Endothelial cell (in vitro differentiated cells): ENCODE measurements at regions not wholly inside any gene's neighbourhood (a gene's known extent, or its start where the extent isn't known, plus 50 kb on each side); places are given as distances from the start of the nearest gene placed in this dataset.
A peak's percentile ranks its signal among the peaks of the same experiment; 100 is the strongest.
"Not testable (repeated sequence)": the region's sequence is repeated elsewhere in the genome, so short reads cannot be mapped to it uniquely, and the experiment has no call there.

ENCODE experiments used
- DNase-seq: peaks from one replicate; pipeline ENCODE4 v3.0.0; 2021; ENCODE audit warnings: low spot score
- H3K27ac Mint-ChIP-seq: one replicate; pipeline ENCODE4 v1.8.0; 2021; ENCODE audit warnings: mixed read lengths, inconsistent platforms; ENCODE audit not compliant: unreplicated experiment
- H3K27me3 Mint-ChIP-seq: one replicate; pipeline ENCODE4 v1.8.0; 2021; ENCODE audit warnings: mild to moderate bottlenecking, moderate library complexity, mixed read lengths, inconsistent platforms; ENCODE audit not compliant: unreplicated experiment
- H3K36me3 Mint-ChIP-seq: one replicate; pipeline ENCODE4 v1.8.0; 2021; ENCODE audit warnings: mild to moderate bottlenecking, low read depth, mixed read lengths, inconsistent platforms; ENCODE audit not compliant: unreplicated experiment
- H3K4me1 Mint-ChIP-seq: one replicate; pipeline ENCODE4 v1.8.0; 2021; ENCODE audit warnings: mild to moderate bottlenecking, mixed read lengths, inconsistent platforms; ENCODE audit not compliant: unreplicated experiment
- H3K4me3 Mint-ChIP-seq: one replicate; pipeline ENCODE4 v1.8.0; 2021; ENCODE audit warnings: mild to moderate bottlenecking, mixed read lengths, inconsistent platforms; ENCODE audit not compliant: unreplicated experiment
- H3K9me3 Mint-ChIP-seq: one replicate; pipeline ENCODE4 v1.8.0; 2021; ENCODE audit warnings: mixed read lengths, inconsistent platforms; ENCODE audit not compliant: unreplicated experiment
- TF ChIP-seq, protein P1 (sequence below): fragments of 200-600 bp; sonication (generic); IDR thresholded peaks from one replicate; pipeline ENCODE4 v1.5.0; 2021; ENCODE audit warnings: antibody characterized with exemption; ENCODE audit not compliant: unreplicated experiment

- H3K9me3 Mint-ChIP-seq, result no peaks in the 10 kb centered on the region
- TF ChIP-seq, protein P1, sequence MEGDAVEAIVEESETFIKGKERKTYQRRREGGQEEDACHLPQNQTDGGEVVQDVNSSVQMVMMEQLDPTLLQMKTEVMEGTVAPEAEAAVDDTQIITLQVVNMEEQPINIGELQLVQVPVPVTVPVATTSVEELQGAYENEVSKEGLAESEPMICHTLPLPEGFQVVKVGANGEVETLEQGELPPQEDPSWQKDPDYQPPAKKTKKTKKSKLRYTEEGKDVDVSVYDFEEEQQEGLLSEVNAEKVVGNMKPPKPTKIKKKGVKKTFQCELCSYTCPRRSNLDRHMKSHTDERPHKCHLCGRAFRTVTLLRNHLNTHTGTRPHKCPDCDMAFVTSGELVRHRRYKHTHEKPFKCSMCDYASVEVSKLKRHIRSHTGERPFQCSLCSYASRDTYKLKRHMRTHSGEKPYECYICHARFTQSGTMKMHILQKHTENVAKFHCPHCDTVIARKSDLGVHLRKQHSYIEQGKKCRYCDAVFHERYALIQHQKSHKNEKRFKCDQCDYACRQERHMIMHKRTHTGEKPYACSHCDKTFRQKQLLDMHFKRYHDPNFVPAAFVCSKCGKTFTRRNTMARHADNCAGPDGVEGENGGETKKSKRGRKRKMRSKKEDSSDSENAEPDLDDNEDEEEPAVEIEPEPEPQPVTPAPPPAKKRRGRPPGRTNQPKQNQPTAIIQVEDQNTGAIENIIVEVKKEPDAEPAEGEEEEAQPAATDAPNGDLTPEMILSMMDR, result no peak
- no peak overlapping the region for H3K4me3 Mint-ChIP-seq
- no peak for DNase-seq
- H3K4me1 Mint-ChIP-seq, result peaks cover 13% of the 10 kb centered on the region
- no peaks in the 10 kb centered on the region for H3K36me3 Mint-ChIP-seq
- H3K27me3 Mint-ChIP-seq, result no peaks in the 10 kb centered on the region
- no peak overlapping the region for H3K27ac Mint-ChIP-seq
Measured at GRCh38 chr12:66823857-66824570, 145.1 kb upstream of the GRIP1 start.

DNA sequence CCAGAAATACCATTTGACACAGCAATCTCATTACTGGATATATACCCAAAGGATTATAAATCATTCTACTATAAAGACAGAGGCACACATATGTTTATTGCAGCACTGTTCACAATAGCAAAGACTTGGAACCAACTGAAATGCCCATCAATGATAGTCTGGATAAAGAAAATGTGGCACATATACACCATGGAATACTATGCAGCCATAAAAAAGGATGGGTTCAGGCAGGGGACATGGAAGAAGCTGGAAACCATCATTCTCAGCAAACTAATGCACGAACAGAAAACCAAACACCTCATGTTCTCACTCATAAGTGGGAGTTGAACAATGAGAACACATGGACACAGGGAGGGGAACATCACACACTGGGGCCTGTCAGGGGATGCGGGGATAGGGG is 147.0 kb upstream of the GRIP1 start:
- not testable (repeated sequence) for H3K9me3 Mint-ChIP-seq, H3K27ac Mint-ChIP-seq, H3K36me3 Mint-ChIP-seq, H3K4me3 Mint-ChIP-seq, H3K27me3 Mint-ChIP-seq, DNase-seq
- H3K4me1 Mint-ChIP-seq, result peaks cover 28% of the 10 kb centered on the region

DNA sequence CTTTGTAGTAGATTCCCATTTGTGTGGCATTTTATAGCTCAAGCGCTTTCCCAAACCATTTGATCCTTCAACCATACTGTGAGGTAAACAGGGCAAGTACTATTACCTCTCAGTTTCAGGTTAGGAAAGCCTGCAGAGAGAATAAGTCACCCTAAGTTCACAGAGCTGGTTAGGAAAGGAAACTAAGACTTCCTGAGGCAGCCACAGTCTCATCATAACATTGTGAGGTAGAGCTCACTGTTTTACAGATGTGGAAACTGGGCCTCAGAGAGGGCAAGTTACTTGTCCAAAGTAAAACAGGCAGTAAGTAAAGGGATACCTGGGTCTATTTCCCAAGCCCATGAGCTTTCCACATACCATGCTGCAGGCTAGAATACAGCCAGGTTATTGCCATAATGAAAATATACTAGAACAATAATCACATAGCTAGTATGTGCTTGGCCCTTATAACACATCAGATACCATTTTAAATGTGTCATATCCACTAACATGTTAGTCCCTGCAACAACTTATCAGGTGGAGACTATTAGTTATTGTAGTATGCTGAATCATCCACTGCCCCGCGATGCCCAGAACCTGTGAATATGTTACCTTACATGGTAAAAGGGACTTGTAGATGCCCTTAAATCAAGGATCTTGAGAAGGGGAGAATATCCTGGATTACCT is 150.9 kb upstream of the GRIP1 start:
- DNase-seq, result no peak
- H3K4me3 Mint-ChIP-seq, result no peak overlapping the region
- H3K4me1 Mint-ChIP-seq, result peaks cover 32% of the 10 kb centered on the region
- H3K27me3 Mint-ChIP-seq, result no peaks in the 10 kb centered on the region
- no peaks in the 10 kb centered on the region for H3K9me3 Mint-ChIP-seq
- TF ChIP-seq, protein P1, result no peak
- H3K27ac Mint-ChIP-seq, result peak overlapping the region; percentile 92
- no peaks in the 10 kb centered on the region for H3K36me3 Mint-ChIP-seq

- H3K4me1 Mint-ChIP-seq, result peaks cover 32% of the 10 kb centered on the region
- no peaks in the 10 kb centered on the region for H3K27me3 Mint-ChIP-seq
- TF ChIP-seq, protein P1, result no peak
Measured at GRCh38 chr12:66831495-66831894, 152.6 kb upstream of the GRIP1 start.

DNA sequence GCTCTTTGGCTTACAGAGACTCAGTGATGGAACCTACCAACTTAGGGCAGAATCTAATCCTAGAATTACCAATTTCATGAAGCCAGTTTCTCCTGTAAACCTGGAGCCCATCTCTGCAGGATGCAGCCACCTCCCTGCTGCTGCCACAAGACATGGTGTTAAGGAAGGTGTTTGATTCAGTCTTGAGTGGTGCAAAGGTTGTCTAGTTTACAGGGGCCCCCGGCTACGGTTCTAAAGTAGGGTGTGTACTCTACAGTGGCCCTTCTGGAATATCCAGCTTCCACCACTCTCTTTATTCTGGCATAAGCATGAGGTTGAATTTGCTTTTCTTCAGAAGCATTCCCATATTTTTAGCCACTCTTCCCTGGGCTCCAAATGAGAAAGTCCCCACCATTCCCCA is 154.1 kb upstream of the GRIP1 start:
- TF ChIP-seq, protein P1, result no peak
- H3K27me3 Mint-ChIP-seq, result no peaks in the 10 kb centered on the region
- DNase-seq, result no peak
- no peaks in the 10 kb centered on the region for H3K36me3 Mint-ChIP-seq
- no peak overlapping the region for H3K27ac Mint-ChIP-seq
- H3K4me3 Mint-ChIP-seq, result no peak overlapping the region
- H3K4me1 Mint-ChIP-seq, result peaks cover 29% of the 10 kb centered on the region
- H3K9me3 Mint-ChIP-seq, result no peaks in the 10 kb centered on the region

More at GRCh38 chr12:66831495-66831894, 152.6 kb upstream of the GRIP1 start:
- Mint-ChIP-seq H3K27ac (no peak overlapping the region), H3K9me3 (no peaks in the 10 kb centered on the region), H3K4me3 (no peak overlapping the region), H3K36me3 (no peaks in the 10 kb centered on the region)
- no peak for DNase-seq
